HG03575 (cell line): ENCODE measurements at regions not wholly inside any gene's neighbourhood (a gene's known extent, or its start where the extent isn't known, plus 50 kb on each side); places are given as distances from the start of the nearest gene placed in this dataset.

ENCODE experiments used
- ATAC-seq: cut with Tn5 transposase; IDR thresholded peaks from one replicate; pipeline ENCODE4 v1.9.1; 2021; ENCODE audit not compliant: unreplicated experiment, insufficient number of reproducible peaks, low FRiP score; ENCODE audit errors: extremely low read depth

DNA sequence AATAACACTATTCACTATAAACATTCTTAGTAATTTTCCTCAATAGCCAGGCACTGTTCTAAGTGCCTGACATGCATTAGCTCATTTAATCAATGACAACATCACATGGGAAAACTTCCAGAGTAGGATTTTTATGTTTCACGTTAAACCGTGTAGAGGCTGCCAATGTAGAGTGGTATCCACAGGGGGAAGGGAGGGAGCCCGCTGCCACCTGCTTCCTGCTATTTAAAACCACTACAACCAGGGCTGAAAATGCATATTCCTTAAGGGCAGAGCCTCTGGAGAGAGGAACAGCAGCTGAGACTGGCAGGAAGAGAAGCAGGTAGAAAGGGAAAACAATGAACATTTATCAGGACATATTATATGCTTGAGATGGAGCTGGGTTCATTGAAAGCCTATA, 684.3 kb upstream of the AUTS2 start:
- no peak for ATAC-seq

GRCh38 chr7:68917041-68917651, 681.1 kb upstream of the AUTS2 start:
- ATAC-seq, result no peak

DNA sequence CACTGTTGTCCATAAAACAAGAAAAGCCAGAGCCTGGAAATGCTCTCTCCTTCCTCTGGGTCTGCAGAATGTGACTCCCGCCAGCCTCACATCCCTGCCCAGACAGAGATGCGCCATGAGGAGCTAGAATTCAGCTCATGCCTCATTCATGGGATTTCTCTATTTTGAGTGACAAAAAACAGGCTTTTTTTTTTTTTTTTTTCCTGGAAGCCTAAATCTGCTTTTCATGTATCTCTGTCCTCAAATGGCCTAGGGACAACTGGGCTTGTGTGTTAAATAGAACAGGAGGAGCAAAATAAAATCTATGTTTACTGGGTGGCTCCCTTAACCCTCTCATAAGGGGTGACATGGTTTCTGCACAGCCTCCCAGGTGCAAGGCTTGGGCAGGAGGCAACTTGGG, 679.7 kb upstream of the AUTS2 start:
- no peak for ATAC-seq

GRCh38 chr7:68922850-68923249, 675.4 kb upstream of the AUTS2 start:
- no peak for ATAC-seq

DNA sequence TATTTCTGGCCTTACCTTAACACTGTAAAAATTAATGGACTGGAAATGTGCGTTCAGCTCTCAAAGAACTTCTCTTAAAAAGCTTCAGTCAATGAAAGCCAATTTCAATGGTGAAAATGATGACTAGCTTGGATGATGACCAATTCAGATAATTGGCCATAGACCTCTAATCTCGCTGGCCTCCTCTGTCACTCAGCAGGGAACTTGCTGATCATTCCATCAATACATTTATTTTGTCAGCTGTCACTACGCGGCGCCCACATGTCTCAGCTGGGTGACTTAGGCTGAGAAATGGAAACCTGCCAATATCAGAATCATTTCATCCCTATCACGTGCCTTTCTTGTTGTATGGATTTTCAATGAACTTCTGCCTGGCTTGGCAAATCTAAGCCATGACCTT, 673.0 kb upstream of the AUTS2 start:
- no peak for ATAC-seq

- no peak for ATAC-seq
Observed at GRCh38 chr7:68929781-68930261, 668.5 kb upstream of the AUTS2 start.

DNA sequence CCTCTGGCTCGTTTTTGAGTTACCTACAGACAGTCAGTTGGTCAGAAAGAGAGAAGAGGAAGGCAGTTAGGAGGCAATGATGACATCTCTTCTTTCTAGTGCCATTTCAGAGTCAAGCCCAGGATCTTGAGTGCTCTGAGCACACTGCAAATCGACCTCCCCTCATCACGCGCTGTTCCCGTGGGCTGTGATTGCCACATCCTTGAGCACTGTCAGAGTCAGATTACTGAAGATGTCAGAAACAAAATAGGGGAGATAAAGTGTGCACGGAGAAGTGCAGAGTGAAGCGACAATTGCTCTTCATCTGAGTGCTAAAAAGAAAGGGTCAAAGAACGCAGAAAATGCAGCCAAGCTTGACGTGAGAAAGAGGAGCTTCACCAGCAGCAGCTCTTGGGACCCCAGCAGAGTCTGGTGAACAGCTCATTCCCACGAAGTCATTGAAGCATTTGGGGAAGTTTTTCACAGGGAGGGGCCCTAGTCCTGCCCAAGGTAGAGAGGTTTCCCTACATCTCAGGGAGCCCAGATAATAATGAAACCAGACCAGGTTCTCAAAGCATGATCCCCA, 661.7 kb upstream of the AUTS2 start:
- no peak for ATAC-seq

- ATAC-seq, result no peak
Observed at GRCh38 chr7:68938151-68938550, 660.1 kb upstream of the AUTS2 start.

DNA sequence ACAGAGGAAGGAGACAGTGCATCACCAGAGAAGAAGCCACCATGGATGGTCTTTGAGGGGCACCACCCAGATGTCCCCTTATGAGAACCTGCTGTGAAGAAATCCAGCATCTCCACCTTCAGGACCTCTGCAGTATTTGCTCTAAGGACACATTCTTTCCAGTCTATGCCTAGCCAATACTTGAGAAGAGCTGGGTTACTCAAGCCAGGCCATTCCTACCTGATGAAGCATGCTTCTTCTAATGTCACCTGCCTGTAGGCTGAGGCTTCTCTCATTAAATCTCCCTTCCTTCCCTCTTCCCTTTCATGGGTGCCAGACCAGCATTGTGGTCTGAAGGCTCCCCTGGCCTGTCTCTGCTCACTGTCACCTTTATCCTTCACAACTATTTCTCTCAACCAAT, 654.5 kb upstream of the AUTS2 start:
- no peak for ATAC-seq

- no peak for ATAC-seq
Observed at GRCh38 chr7:68955656-68956055, 642.6 kb upstream of the AUTS2 start.

- no peak for ATAC-seq
Observed at GRCh38 chr7:68958571-68958970, 639.7 kb upstream of the AUTS2 start.

DNA sequence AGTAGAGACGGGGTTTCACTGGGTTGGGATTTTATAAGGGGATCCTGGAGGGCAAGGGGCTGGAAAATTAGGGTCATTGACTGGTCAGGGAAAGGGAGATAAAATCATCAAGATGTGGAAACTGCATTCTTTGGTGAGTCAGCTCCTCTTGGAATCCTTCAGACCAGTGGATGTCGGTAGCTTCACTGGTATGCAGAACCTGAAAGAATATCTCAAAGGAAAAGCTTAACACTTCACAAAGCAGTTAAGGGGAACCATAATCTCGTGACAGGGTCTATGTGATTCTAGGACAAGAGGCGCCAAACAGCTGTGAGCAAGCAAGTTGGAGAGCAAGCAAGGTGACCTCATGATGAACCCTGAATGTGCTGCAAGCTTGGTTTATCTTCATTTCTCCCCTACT, 634.7 kb upstream of the AUTS2 start:
- no peak for ATAC-seq

DNA sequence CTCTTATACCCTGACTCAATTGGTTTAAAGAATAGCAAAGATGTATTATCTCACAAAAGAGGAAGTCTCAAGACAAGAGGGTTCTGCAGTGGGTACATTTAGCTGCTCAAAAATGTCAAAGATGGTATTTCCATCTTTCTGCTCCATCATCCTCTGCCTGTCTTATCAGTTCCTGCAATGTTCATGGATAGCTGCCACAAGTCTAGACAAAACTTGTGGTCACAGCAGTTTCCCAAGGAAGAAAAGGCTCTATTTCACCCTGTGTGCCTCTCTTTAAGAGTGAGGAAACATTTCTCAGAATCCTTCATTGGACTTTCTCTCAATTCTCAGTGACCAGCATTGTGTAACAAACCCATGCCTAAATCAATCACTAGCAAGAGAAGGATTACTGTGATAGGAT, 634.2 kb upstream of the AUTS2 start:
- ATAC-seq, result no peak

DNA sequence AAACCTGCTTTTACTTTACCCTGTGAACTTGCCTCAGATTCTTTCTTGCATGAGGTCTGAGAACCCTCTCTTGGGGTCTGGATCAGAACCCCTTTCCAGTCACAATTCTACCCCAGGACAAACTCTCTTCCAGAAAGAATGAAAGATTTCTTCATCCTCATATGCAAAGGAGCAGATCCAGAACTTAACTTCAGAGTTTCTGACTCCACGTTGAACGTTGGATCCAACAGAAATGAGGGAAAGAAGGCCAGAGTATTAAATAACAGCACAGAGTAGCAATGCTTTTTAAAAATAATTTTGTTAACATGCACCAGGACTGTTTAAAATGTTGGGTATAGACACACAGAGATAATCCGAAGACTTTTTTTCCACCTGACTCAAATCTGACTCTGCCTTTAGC, 632.9 kb upstream of the AUTS2 start:
- no peak for ATAC-seq

DNA sequence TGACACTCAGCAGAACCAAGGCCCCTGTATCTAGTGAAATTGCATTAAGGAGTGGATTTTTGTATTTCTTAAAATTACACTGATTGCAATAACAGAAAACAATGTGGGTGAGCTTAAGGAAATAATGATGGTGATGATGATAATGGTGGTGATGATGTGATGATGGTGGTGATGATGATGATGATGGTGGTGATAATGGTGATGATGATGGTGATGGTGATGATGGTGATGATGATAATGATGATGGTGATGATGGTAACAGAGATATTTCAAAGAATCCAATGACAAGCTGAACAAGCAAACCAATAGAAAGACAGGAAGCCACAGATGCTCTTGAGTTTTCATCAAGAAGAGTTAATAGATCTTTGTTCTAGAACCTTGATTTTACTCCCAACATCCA, 630.7 kb upstream of the AUTS2 start:
- ATAC-seq, result no peak

DNA sequence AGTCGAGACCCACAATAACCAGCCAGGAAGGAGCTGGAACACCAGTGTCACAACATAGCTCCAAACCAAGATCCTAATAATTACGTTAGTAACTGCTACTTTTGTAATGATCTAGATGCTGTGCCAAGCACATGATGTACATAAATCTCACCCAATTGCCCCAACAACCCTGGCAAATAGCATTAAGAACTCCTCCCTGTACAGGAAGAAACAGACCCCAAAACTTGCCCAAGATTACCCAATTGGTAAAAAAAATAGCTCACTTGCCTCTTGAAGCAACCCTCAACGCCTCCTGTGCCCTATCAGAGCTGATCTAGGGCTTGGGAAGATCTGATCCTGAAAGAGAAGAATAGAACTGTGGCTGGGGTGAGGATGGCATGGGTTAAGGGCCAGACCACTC, 628.7 kb upstream of the AUTS2 start:
- no peak for ATAC-seq

GRCh38 chr7:68971634-68972340, 626.5 kb upstream of the AUTS2 start:
- ATAC-seq, result no peak

DNA sequence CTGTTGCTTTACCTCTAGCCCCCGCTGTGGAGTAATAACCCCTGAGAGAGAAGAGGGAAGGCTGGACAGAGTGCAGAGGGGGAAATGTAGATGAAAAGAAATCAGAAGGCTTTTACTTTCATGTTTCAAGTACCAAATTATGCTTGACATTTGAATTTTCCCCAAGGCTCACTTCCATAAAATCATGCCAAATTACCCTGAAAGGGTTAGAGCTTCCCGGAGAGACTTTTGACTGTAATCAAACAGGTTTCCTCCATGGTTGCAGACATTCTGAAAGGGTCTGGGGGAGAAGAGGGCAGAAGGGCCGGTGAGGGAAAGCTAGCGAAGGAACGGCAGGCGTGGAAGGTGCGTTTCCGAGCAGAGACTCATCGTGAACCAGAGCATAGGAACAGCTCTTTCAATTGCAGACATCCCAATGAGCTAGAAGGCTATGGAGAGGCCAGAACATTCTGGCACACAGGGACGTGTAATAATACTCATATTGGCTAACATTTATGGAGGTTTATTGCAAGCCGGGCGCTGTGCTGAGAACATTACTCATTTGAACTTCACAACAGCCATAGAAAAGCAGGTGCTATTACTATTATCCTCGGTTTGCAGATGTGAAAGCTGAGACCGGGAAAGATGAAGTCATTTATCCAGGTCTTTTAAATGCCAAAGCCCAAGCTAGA, 620.8 kb upstream of the AUTS2 start:
- ATAC-seq, result no peak

DNA sequence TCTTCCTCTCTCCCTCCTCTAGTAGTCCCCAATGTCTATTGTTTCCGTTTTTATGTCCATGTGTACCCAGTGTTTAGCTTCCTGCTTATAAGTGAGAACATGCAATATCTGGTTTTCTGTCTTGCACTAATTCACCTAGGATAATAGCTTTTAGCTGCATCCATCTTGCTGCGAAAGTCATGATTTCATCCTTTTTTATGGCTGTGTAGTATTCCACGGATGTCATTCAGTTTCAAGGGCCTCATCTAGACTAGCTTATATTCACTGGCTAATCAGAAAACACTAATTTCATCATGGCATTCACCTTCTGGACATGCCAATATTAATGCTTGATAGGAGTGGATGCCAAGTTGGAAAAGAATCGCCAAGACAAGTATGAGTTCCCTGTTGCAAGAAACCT, 619.6 kb upstream of the AUTS2 start:
- no peak for ATAC-seq

DNA sequence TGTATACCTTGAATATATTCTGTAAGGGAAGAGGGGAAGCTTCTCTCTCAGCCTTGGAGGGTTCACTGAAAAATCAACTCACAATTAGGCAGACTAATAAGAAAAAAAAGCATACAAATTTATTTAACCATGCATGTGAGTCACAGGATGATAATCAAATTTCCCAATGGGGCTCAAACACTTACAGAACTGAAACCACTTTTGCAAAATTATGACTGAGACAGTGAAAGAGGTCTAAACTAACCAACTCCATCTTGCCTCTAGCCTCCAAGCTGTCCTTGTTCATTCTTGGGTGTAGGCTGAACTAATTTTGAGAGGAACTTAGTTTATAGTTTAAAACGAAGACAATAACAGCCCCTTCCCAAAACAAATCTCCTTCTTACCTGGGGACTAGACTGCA, 618.3 kb upstream of the AUTS2 start:
- ATAC-seq, result no peak
